ENCODE measurements at regions not wholly inside any gene's neighbourhood (a gene's known extent, or its start where the extent isn't known, plus 50 kb on each side); places are given as distances from the start of the nearest gene placed in this dataset.
"Not testable (repeated sequence)": the region's sequence is repeated elsewhere in the genome, so short reads cannot be mapped to it uniquely, and the experiment has no call there.

GRCh38 chr15:59792359-59792758 lies 103.2 kb upstream of the BNIP2 start:
- no peaks in the 10 kb centered on the region for H4K20me1 ChIP-seq (ENCODE audit: control insufficient read depth, extremely low read depth, insufficient read depth, low read length)
- H3K4me1 ChIP-seq (ENCODE audit: control insufficient read depth, extremely low read depth, insufficient read depth, low read length) = no peaks in the 10 kb centered on the region
- no peaks in the 10 kb centered on the region for H3K36me3 ChIP-seq (ENCODE audit: control insufficient read depth, insufficient read depth, low read length)
- no peak for TF ChIP-seq EZH2 (IDR thresholded peaks at IDR 0.05; ENCODE audit: low read length, missing control alignments)
- TF ChIP-seq, protein P1, sequence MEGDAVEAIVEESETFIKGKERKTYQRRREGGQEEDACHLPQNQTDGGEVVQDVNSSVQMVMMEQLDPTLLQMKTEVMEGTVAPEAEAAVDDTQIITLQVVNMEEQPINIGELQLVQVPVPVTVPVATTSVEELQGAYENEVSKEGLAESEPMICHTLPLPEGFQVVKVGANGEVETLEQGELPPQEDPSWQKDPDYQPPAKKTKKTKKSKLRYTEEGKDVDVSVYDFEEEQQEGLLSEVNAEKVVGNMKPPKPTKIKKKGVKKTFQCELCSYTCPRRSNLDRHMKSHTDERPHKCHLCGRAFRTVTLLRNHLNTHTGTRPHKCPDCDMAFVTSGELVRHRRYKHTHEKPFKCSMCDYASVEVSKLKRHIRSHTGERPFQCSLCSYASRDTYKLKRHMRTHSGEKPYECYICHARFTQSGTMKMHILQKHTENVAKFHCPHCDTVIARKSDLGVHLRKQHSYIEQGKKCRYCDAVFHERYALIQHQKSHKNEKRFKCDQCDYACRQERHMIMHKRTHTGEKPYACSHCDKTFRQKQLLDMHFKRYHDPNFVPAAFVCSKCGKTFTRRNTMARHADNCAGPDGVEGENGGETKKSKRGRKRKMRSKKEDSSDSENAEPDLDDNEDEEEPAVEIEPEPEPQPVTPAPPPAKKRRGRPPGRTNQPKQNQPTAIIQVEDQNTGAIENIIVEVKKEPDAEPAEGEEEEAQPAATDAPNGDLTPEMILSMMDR (conservative IDR thresholded peaks at IDR 0.05 in 1 of 2, IDR thresholded peaks at IDR 0.05 in 1 of 2; ENCODE audit: low read depth in 1 of 2, low read length in 2 of 2) = no peak
- H3K27me3 ChIP-seq (ENCODE audit: control insufficient read depth, insufficient read depth, low read length) = no peaks in the 10 kb centered on the region
- H3K79me2 ChIP-seq (ENCODE audit: control insufficient read depth, insufficient read depth, low read length) = no peaks in the 10 kb centered on the region
- H3K27ac ChIP-seq (ENCODE audit: insufficient read depth, low read length) = no peak overlapping the region
- H3K9me3 ChIP-seq (ENCODE audit: control insufficient read depth, insufficient read depth, low read depth, low read length) = no peaks in the 10 kb centered on the region
- no peak overlapping the region for H3K9ac ChIP-seq (ENCODE audit: insufficient read depth, low read length)
- DNase-seq (ENCODE audit: low read depth in 2 of 2) = no peak
- H3K4me2 ChIP-seq (ENCODE audit: extremely low read depth, insufficient read depth, low read length) = no peak overlapping the region
- H2AFZ ChIP-seq (ENCODE audit: low read length) = no peak overlapping the region
- H3K4me3 ChIP-seq (replicated peaks in 1 of 4; ENCODE audit: control extremely low read depth in 1 of 4, insufficient read depth in 1 of 4, low read depth in 3 of 4, low read length in 4 of 4) = no peak overlapping the region

- Histone ChIP-seq H3K4me2 (ENCODE audit: extremely low read depth, insufficient read depth, low read length) (no peak overlapping the region), H3K79me2 (ENCODE audit: control insufficient read depth, insufficient read depth, low read length) (no peaks in the 10 kb centered on the region)
- TF ChIP-seq EZH2 (IDR thresholded peaks at IDR 0.05; ENCODE audit: low read length, missing control alignments) = no peak
- TF ChIP-seq, protein P1 (conservative IDR thresholded peaks at IDR 0.05 in 1 of 2, IDR thresholded peaks at IDR 0.05 in 1 of 2; ENCODE audit: low read depth in 1 of 2, low read length in 2 of 2) = no peak
Observed at GRCh38 chr15:59791755-59792154, 102.6 kb upstream of the BNIP2 start.

DNA sequence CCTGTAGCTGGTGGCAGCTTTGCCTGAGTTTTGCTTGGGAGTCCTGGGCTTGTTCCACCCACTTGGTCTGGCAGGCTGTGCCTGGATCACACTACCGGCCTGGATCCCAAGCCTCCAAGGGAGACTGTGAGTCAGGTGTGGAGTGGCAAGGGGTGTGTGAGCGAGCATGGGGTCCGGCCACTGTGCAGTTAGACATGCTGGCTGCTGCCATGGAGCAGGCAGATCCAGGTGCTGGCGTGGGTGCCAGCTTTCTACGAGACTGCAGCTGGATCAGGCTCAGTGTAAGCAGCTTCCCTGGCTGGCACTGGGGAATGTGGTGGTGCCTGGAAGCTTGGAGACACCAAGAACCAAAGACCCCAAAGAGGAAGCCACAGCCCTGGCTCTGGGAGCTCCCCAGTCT lies 102.0 kb upstream of the BNIP2 start:
- Histone ChIP-seq H3K79me2 (ENCODE audit: control insufficient read depth, insufficient read depth, low read length) (no peaks in the 10 kb centered on the region), H3K27ac (ENCODE audit: insufficient read depth, low read length) (no peak overlapping the region), H2AFZ (ENCODE audit: low read length) (no peak overlapping the region), H3K9me3 (ENCODE audit: control insufficient read depth, insufficient read depth, low read depth, low read length) (no peaks in the 10 kb centered on the region), H3K4me1 (ENCODE audit: control insufficient read depth, extremely low read depth, insufficient read depth, low read length) (no peaks in the 10 kb centered on the region), H3K4me3 (replicated peaks in 1 of 4; ENCODE audit: control extremely low read depth in 1 of 4, insufficient read depth in 1 of 4, low read depth in 3 of 4, low read length in 4 of 4) (no peak overlapping the region), H3K36me3 (ENCODE audit: control insufficient read depth, insufficient read depth, low read length) (no peaks in the 10 kb centered on the region), H3K4me2 (ENCODE audit: extremely low read depth, insufficient read depth, low read length) (no peak overlapping the region), H4K20me1 (ENCODE audit: control insufficient read depth, extremely low read depth, insufficient read depth, low read length) (no peaks in the 10 kb centered on the region), H3K9ac (ENCODE audit: insufficient read depth, low read length) (no peak overlapping the region), H3K27me3 (ENCODE audit: control insufficient read depth, insufficient read depth, low read length) (no peaks in the 10 kb centered on the region)
- DNase-seq (ENCODE audit: low read depth in 2 of 2) = no peak
- no peak for TF ChIP-seq EZH2 (IDR thresholded peaks at IDR 0.05; ENCODE audit: low read length, missing control alignments)
- TF ChIP-seq, protein P1 (conservative IDR thresholded peaks at IDR 0.05 in 1 of 2, IDR thresholded peaks at IDR 0.05 in 1 of 2; ENCODE audit: low read depth in 1 of 2, low read length in 2 of 2) = no peak

More at GRCh38 chr15:59791755-59792154, 102.6 kb upstream of the BNIP2 start:
- H3K27me3 ChIP-seq (ENCODE audit: control insufficient read depth, insufficient read depth, low read length) = no peaks in the 10 kb centered on the region
- no peaks in the 10 kb centered on the region for H3K4me1 ChIP-seq (ENCODE audit: control insufficient read depth, extremely low read depth, insufficient read depth, low read length)
- H3K4me3 ChIP-seq (replicated peaks in 1 of 4; ENCODE audit: control extremely low read depth in 1 of 4, insufficient read depth in 1 of 4, low read depth in 3 of 4, low read length in 4 of 4) = no peak overlapping the region
- DNase-seq (ENCODE audit: low read depth in 2 of 2) = no peak
- no peaks in the 10 kb centered on the region for H3K36me3 ChIP-seq (ENCODE audit: control insufficient read depth, insufficient read depth, low read length)
- no peaks in the 10 kb centered on the region for H4K20me1 ChIP-seq (ENCODE audit: control insufficient read depth, extremely low read depth, insufficient read depth, low read length)
- no peaks in the 10 kb centered on the region for H3K9me3 ChIP-seq (ENCODE audit: control insufficient read depth, insufficient read depth, low read depth, low read length)
- no peak overlapping the region for H3K27ac ChIP-seq (ENCODE audit: insufficient read depth, low read length)
- H3K9ac ChIP-seq (ENCODE audit: insufficient read depth, low read length) = no peak overlapping the region
- H2AFZ ChIP-seq (ENCODE audit: low read length) = no peak overlapping the region

- not testable (repeated sequence) for H3K9me3 ChIP-seq (ENCODE audit: control insufficient read depth, insufficient read depth, low read depth, low read length); DNase-seq (ENCODE audit: low read depth in 2 of 2); H3K36me3 ChIP-seq (ENCODE audit: control insufficient read depth, insufficient read depth, low read length); H3K4me3 ChIP-seq (replicated peaks in 1 of 4; ENCODE audit: control extremely low read depth in 1 of 4, insufficient read depth in 1 of 4, low read depth in 3 of 4, low read length in 4 of 4); H3K27me3 ChIP-seq (ENCODE audit: control insufficient read depth, insufficient read depth, low read length); H3K27ac ChIP-seq (ENCODE audit: insufficient read depth, low read length); H2AFZ ChIP-seq (ENCODE audit: low read length); H3K9ac ChIP-seq (ENCODE audit: insufficient read depth, low read length); H4K20me1 ChIP-seq (ENCODE audit: control insufficient read depth, extremely low read depth, insufficient read depth, low read length); H3K4me2 ChIP-seq (ENCODE audit: extremely low read depth, insufficient read depth, low read length); H3K4me1 ChIP-seq (ENCODE audit: control insufficient read depth, extremely low read depth, insufficient read depth, low read length); H3K79me2 ChIP-seq (ENCODE audit: control insufficient read depth, insufficient read depth, low read length)
Observed at GRCh38 chr15:59786466-59786865, 97.3 kb upstream of the BNIP2 start.

GRCh38 chr15:59785981-59786380 lies 96.9 kb upstream of the BNIP2 start:
- not testable (repeated sequence) for H3K9me3 ChIP-seq (ENCODE audit: control insufficient read depth, insufficient read depth, low read depth, low read length); H3K4me1 ChIP-seq (ENCODE audit: control insufficient read depth, extremely low read depth, insufficient read depth, low read length); H3K27me3 ChIP-seq (ENCODE audit: control insufficient read depth, insufficient read depth, low read length); DNase-seq (ENCODE audit: low read depth in 2 of 2); H3K36me3 ChIP-seq (ENCODE audit: control insufficient read depth, insufficient read depth, low read length); H3K4me2 ChIP-seq (ENCODE audit: extremely low read depth, insufficient read depth, low read length); H3K4me3 ChIP-seq (replicated peaks in 1 of 4; ENCODE audit: control extremely low read depth in 1 of 4, insufficient read depth in 1 of 4, low read depth in 3 of 4, low read length in 4 of 4); H3K79me2 ChIP-seq (ENCODE audit: control insufficient read depth, insufficient read depth, low read length); H4K20me1 ChIP-seq (ENCODE audit: control insufficient read depth, extremely low read depth, insufficient read depth, low read length); H2AFZ ChIP-seq (ENCODE audit: low read length); H3K27ac ChIP-seq (ENCODE audit: insufficient read depth, low read length); H3K9ac ChIP-seq (ENCODE audit: insufficient read depth, low read length)

Data from fibroblast of lung (primary cell).